8988T (cell line): ENCODE measurements at regions not wholly inside any gene's neighbourhood (a gene's known extent, or its start where the extent isn't known, plus 50 kb on each side); places are given as distances from the start of the nearest gene placed in this dataset.
"Not testable (repeated sequence)": the region's sequence is repeated elsewhere in the genome, so short reads cannot be mapped to it uniquely, and the experiment has no call there.

Source experiments
- DNase-seq: peaks from one replicate; pipeline ENCODE4 v3.0.0; 2011

DNA sequence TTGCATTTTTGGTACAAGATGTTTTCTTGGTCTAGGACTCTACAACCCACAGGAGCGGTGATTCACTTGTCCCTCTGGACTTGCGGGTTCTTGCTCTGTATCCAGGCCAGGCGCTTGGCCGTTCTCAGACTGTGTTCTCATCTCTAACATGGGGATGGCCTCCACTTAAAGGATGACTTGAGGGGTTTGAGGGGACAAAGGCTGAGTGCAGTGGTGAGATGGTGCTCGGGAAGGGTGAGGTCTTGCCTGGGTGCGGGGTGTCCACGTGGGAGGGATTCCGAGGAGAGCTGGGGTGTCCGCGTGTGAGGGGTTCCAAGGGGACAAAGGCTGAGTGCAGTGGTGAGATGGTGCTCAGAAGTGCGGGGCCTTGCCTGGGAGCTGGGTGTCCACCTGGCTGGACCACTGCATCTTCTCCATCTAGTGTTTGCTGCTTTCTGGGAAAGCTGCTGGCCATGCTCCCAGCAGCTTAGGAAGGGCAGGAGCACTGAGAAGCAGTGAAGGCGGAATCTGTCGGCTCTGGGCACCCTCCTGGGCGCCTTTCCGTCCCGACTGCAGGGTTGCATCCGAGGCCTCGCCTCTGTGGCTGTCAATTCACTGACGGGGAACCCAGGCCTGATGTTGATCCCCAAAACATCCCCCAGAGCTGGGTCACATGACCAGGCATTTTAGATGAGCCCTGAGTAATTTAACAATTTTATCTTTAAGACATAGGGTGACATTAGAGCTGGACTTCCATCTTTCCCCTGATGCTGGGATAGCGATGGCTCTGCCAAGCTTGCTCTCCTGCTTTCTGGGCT is 280.5 kb upstream of the IRX4 start:
- DNase-seq: no peak

DNA sequence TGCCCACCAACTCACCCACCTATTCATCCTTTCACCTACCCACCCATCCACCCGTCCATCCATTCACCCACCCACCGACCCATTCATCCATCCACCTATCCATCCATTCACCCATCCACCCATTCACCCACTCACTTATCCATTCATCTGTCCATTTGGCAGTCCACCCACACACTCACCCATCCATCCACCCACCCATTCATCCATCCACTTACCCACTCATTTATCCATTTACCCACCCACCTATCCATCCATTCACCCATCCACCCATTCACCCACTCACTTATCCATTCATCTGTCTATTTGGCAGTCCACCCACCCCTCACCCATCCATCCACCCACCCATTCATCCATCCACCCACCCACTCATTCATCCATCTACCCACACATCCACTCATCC is 278.1 kb upstream of the IRX4 start:
- no peak for DNase-seq

GRCh38 chr5:2158767-2159166 is 276.0 kb upstream of the IRX4 start:
- no peak for DNase-seq

DNA sequence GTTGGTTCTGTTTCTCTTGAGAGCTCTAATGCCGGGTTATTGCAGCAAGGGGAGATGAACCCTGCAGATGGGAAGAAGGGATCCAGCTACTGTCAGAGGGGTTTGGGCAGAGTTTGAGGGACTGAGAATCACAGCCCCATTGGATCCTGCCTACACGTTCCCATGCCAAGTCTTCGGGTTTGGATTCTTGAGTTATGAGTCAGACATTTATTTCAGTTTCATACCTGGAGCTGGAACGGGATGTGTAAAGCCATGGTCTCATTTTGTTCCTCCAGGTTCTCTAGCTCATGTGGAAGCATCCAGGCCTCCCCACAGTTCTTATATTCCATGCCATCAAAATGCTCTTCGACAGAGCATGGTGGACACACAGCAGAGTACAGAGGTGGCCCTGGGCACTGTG is 275.4 kb upstream of the IRX4 start:
- no peak for DNase-seq

DNA sequence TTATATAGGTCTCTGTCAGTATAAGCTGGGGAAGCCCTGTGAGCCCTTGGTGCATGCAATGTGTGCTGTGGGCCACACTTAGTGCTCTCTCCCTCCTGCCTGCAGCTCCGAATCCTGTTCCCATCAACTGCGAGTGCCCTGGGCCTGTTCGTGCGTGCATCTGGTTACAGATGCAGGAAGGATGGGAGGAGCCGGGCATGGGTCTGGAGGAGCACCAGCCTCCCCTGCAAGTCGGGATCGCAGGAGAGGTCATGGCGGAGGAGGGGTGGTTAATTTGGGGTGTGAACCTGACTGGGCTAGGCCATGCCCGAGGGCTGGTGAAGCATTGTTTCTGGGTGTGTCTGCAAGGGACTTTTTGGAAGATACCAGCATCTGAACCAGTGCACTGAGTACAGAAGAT is 274.6 kb upstream of the IRX4 start:
- DNase-seq: no peak

DNA sequence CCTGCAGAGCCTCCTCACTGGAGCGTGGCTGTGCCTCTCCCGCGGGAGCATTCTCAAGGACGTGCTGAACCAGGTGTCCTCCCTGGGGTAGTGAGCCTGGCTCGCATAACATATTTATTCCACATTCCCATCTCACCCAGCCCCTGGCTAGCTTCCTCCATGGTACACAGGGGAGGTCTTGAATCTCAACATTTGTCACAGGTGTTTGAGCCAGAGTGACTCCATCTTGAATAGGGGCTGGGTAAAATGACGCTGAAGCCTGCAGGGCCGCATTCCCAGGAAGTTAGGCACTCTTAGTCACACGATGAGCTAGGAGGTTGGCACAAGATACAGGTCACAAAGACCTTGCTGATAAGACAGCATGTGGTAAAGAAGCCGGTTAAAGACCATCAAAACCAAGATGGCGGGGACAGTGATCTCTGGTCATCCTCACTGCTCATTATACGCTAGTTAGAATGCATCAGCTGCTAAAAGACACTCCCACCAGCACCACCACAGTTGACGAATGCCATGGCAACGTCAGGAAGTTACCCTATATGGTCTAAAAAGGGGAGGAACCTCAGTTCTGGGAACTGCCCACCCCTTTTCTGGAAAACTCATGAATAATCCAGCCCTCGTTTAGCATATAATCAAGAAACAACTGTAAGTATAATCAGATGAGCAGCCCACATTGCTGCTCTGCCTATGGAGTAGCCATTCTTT is 273.8 kb upstream of the IRX4 start:
- no peak for DNase-seq

DNA sequence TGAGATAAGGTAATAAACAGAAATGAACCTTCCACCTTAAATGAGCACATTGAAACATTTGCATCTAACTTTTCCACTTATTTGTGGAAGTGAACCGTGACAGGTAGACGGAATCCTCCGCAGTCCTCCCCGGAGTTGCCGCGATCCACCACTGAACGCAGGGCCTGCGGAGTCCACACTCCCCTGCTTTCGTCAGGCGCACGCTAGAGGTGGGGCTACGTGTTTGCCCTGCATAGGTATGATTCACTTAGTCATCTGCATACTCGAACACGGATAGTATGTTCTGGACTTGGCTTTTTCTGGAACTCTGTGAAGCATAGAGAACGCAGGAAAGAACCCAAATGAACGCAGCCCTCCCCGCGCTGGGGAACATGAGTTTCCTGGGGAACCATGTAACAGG is 272.8 kb upstream of the IRX4 start:
- DNase-seq: no peak

DNA sequence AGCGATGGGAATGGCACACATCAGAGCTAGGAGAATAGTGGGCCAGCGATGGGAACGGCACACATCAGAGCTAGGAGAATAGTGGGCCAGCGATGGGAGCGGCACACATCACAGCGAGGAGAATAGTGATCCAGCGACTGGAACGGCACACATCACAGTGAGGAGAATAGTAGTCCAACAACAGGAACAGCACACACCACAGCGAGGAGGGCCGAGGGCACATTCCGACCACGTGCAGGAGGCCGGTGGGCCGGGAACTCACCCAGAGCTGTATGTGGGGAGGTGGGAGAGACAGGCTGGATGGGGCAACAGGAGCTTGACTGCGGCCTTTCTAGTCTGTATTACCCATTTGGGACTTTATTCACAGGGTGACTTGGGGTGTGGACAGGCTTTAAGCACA is 271.1 kb upstream of the IRX4 start:
- no peak for DNase-seq

DNA sequence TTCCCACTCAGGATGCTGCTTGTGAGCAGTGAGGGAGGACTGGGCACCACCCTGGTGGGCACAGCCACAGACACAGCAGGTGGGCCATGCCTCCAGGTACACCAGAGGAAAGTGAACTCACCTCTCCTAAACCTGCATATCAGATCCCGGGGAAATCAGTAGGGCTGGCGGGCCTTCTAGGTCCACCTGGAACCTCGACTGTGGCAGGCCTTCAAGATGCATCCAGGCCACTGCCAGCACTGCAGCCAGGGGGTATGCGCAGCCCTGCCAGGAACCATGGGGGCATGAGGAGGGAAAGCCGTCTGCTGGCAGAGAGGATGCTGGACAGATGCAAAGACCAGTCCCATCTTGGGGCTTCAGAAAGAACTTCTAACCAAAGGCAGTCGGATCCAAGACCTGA is 270.6 kb upstream of the IRX4 start:
- DNase-seq: no peak

GRCh38 chr5:2151301-2151888 is 268.7 kb upstream of the IRX4 start:
- DNase-seq: not testable (repeated sequence)

DNA sequence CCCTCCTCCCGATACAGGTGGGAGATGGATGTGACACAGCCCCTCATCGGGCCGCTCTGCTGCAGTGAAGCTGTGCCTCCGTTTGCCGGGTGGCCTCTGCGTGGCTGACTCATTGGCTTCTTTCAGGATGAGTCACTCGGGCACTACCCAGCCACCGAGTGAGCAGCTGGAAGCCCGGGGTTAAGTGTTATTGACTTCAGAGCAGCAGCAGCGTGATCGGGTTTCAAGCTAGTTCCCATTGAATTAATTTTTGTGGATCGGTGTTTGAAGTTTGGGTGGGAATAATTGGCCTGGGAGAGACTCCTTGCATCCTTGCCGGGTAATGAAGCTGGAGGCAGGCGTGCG is 266.4 kb upstream of the IRX4 start:
- DNase-seq: no peak

GRCh38 chr5:2148312-2149194 is 265.8 kb upstream of the IRX4 start:
- no peak for DNase-seq

DNA sequence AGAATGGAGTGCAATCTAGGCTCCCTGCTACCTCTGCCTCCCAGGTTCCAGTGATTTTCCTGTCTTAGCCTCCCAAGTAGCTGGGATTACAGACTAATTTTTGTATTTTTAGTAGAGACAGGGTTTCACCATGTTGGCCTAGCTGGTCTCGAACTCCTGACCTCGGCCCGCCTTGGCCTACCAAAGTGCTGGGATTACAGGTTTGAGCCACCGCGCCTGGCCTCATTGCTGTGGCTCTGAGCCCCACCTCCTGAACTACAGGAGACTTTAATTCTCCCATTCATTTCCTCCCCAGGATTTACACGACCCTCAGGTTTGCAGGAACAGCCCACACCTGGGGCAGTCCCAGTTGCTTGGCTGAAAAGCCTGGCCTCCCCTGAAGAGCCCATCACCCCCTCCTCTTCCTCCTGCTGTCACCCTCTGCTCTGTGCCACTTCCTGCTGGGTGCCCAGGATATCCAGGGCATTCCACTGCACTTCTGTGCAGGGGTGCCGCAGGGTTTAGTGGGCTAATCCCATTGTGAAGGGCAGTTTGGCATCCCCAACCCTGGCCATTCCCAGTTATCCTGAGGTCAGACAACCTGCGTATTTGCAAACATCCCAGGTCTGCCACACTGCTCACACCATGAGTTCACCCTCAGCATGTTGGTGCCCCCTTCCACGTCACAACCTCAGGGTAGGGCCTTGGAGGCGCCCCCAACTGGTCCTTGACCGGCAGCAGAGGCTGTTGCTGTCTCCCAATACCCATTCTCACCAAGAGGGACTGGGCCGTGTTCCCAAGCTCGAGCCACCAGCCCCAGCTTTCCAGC is 265.0 kb upstream of the IRX4 start:
- no peak for DNase-seq

DNA sequence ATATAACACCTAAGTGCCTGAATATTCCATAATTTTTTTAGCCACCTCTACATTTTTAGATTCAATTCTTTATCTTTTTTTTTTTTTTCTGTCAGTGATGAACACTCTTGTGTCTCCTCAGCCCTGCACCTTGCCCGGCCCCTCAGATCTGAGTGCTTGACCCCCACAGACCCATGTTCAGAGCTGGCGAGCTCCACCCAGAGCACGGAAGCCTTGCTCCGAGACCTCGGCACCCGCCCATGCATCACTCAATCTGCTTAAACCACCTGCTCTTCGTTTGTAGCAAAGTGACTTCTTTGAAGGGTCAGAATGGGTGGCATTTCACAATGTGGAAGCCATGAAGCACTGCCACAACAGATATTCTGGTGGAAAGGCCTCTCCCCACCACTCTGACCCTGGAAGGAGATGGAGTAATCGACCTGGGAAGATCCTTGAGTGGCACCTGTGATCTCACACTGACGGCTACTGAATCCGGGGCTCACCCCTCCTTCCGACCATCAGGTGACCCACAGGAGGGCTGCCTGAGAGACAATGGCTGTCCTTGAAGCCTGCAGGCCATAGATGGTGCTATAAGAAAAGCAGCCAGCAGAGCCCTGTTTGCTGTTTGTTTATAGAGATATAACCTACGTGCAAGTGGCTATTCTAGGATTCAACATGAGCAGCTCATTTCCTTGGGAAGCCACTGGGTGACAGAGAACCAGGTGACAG is 261.1 kb upstream of the IRX4 start:
- no peak for DNase-seq

DNA sequence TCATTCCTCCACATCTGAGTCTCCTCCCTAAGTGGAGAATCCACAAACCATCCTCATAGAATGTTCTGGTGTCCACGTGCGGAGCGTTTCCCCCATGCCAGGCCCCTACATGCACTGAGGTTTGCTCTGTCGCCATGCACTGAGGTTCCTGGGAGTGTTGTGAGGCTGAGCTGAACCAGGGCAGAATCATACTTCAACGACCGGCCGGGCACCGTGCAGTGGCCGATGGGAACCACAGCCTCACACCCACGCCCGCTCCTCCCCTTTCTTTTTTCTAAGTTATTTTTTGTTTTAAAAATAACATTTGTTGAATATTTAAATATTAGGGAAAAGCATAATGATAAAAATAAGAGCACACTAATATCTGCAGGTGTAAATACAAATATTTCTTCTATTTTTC is 260.4 kb upstream of the IRX4 start:
- DNase-seq: no peak

- DNase-seq: no peak
Observed at GRCh38 chr5:2142456-2142954, 259.8 kb upstream of the IRX4 start.

GRCh38 chr5:2141254-2142000 is 258.7 kb upstream of the IRX4 start:
- no peak for DNase-seq

GRCh38 chr5:2140501-2141175 is 257.9 kb upstream of the IRX4 start:
- no peak for DNase-seq

- DNase-seq: no peak
Observed at GRCh38 chr5:2139478-2139877, 256.8 kb upstream of the IRX4 start.

DNA sequence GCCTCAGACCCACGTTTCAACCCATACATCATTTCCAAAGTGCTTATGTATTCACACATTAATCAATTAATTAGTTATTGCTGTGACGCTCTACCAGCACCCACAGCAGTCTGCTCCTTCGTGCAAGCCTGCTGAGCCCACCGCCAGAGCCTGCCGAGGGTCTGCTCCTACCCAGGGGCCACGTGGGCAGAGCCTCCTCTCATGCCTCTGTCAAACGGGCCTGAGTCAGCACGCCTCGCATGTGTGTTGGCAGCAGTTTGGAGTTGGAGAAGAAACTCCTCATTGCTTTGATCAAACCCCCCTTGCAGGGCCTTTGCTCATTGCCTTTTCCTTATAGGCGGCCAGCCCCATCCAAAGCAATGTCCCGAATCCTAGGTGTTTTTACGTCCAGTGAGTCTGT is 256.2 kb upstream of the IRX4 start:
- DNase-seq: no peak
